SU-DHL-6 (cell line): ENCODE measurements at regions not wholly inside any gene's neighbourhood (a gene's known extent, or its start where the extent isn't known, plus 50 kb on each side); places are given as distances from the start of the nearest gene placed in this dataset.

ENCODE experiments used
- CTCF ChIP-seq: fragments of 200-600 bp; sonication (generic); IDR thresholded peaks from one replicate; pipeline ENCODE4 v1.5.1; 2017; ENCODE audit warnings: antibody characterized with exemption, mild to moderate bottlenecking, low read length, moderate library complexity; ENCODE audit not compliant: insufficient read depth, poor library complexity, severe bottlenecking
- EZH2phosphoT487 ChIP-seq: fragments of 200-600 bp; sonication (generic), shearing (Covaris generic); conservative IDR thresholded peaks from 2 replicates; pipeline ENCODE4 v1.6.1; 2018; ENCODE audit warnings: mild to moderate bottlenecking, antibody characterized with exemption, low read length, moderate library complexity, mixed read lengths

- TF ChIP-seq CTCF, result no peak
- TF ChIP-seq EZH2phosphoT487, result no peak
Observed at GRCh38 chr3:107250221-107250620, 127.0 kb upstream of the CCDC54 start.
